KMS-11 (cell line): ENCODE measurements at regions not wholly inside any gene's neighbourhood (a gene's known extent, or its start where the extent isn't known, plus 50 kb on each side); places are given as distances from the start of the nearest gene placed in this dataset.

Experiments
- H2AFZ ChIP-seq: fragments of 200-600 bp; sonication (generic); 2 replicates; pipeline ENCODE4 v1.6.1; 2016; ENCODE audit warnings: antibody characterized with exemption, mixed run types, low read depth
- H3K27ac ChIP-seq: fragments of 200-600 bp; sonication (generic); 2 replicates; pipeline ENCODE4 v1.6.1; 2016; ENCODE audit warnings: mild to moderate bottlenecking, mixed run types
- H3K27me3 ChIP-seq: fragments of 200-600 bp; sonication (generic); 2 replicates; pipeline ENCODE4 v1.6.1; 2017; ENCODE audit warnings: mild to moderate bottlenecking, low read depth, mixed run types, moderate library complexity; ENCODE audit not compliant: insufficient read depth
- H3K36me3 ChIP-seq: fragments of 200-600 bp; sonication (generic); 2 replicates; pipeline ENCODE4 v1.6.1; 2017; ENCODE audit warnings: mild to moderate bottlenecking, mixed run types; ENCODE audit not compliant: insufficient read depth
- H3K4me1 ChIP-seq: fragments of 200-600 bp; sonication (generic); 2 replicates; pipeline ENCODE4 v1.6.1; 2016; ENCODE audit warnings: mild to moderate bottlenecking, low read depth, mixed run types; ENCODE audit not compliant: poor library complexity, severe bottlenecking
- H3K4me2 ChIP-seq: fragments of 200-600 bp; sonication (generic); 2 replicates; pipeline ENCODE4 v1.7.0; 2016; ENCODE audit warnings: mild to moderate bottlenecking, mixed run types
- H3K4me3 ChIP-seq: fragments of 200-600 bp; sonication (generic); IDR thresholded peaks from 2 replicates; pipeline ENCODE4 v1.6.1; 2017; ENCODE audit warnings: low read depth, low read length, mixed read lengths; ENCODE audit not compliant: insufficient read depth
- H3K79me2 ChIP-seq: fragments of 200-600 bp; sonication (generic); 2 replicates; pipeline ENCODE4 v1.6.1; 2016; ENCODE audit warnings: low read depth, mixed run types; ENCODE audit not compliant: insufficient read depth
- H3K9ac ChIP-seq: fragments of 200-600 bp; sonication (generic); 2 replicates; pipeline ENCODE4 v1.6.1; 2016; ENCODE audit warnings: mild to moderate bottlenecking, mixed run types
- H4K20me1 ChIP-seq: fragments of 200-600 bp; sonication (generic); 2 replicates; pipeline ENCODE4 v1.6.1; 2016; ENCODE audit warnings: mild to moderate bottlenecking, mixed run types; ENCODE audit not compliant: insufficient read depth
- CTCF ChIP-seq: fragments of 200-600 bp; sonication (generic); conservative IDR thresholded peaks from 2 replicates; pipeline ENCODE4 v1.6.1; 2017; ENCODE audit warnings: low read depth, mild to moderate bottlenecking, antibody characterized with exemption, low read length, moderate library complexity, mixed read lengths

GRCh38 chr7:84261509-84261908 lies 66.9 kb upstream of the SEMA3A start:
- no peak overlapping the region for H2AFZ ChIP-seq
- no peaks in the 10 kb centered on the region for H4K20me1 ChIP-seq
- H3K27ac ChIP-seq: no peak overlapping the region
- no peaks in the 10 kb centered on the region for H3K36me3 ChIP-seq
- TF ChIP-seq CTCF: no peak
- no peak overlapping the region for H3K4me2 ChIP-seq
- H3K9ac ChIP-seq: no peak overlapping the region
- H3K27me3 ChIP-seq: no peaks in the 10 kb centered on the region
- H3K79me2 ChIP-seq: no peaks in the 10 kb centered on the region
- no peaks in the 10 kb centered on the region for H3K4me1 ChIP-seq
- H3K4me3 ChIP-seq: no peak overlapping the region

GRCh38 chr7:84258628-84259027 lies 64.0 kb upstream of the SEMA3A start:
- no peaks in the 10 kb centered on the region for H3K36me3 ChIP-seq
- H3K79me2 ChIP-seq: no peaks in the 10 kb centered on the region
- H3K4me1 ChIP-seq: no peaks in the 10 kb centered on the region
- H3K9ac ChIP-seq: no peak overlapping the region
- H3K27me3 ChIP-seq: no peaks in the 10 kb centered on the region
- TF ChIP-seq CTCF: no peak
- H4K20me1 ChIP-seq: no peaks in the 10 kb centered on the region
- H3K4me2 ChIP-seq: no peak overlapping the region
- no peak overlapping the region for H2AFZ ChIP-seq
- no peak overlapping the region for H3K4me3 ChIP-seq
- no peak overlapping the region for H3K27ac ChIP-seq

- H2AFZ ChIP-seq: no peak overlapping the region
- H3K27me3 ChIP-seq: no peaks in the 10 kb centered on the region
These were observed 62.0 kb upstream of the SEMA3A start for GRCh38 chr7:84256571-84256971.

GRCh38 chr7:84251277-84251781 lies 56.7 kb upstream of the SEMA3A start:
- no peaks in the 10 kb centered on the region for H3K79me2 ChIP-seq
- H4K20me1 ChIP-seq: no peaks in the 10 kb centered on the region
- TF ChIP-seq CTCF: no peak
- H3K9ac ChIP-seq: no peak overlapping the region
- no peaks in the 10 kb centered on the region for H3K36me3 ChIP-seq
- no peak overlapping the region for H3K4me2 ChIP-seq
- H3K27me3 ChIP-seq: no peaks in the 10 kb centered on the region
- H2AFZ ChIP-seq: no peak overlapping the region
- H3K4me1 ChIP-seq: peaks cover 3% of the 10 kb centered on the region
- H3K4me3 ChIP-seq: no peak overlapping the region
- H3K27ac ChIP-seq: no peak overlapping the region

More at GRCh38 chr7:84256571-84256971, 62.0 kb upstream of the SEMA3A start:
- no peak overlapping the region for H3K4me3 ChIP-seq
- no peak for TF ChIP-seq CTCF
- H3K36me3 ChIP-seq: no peaks in the 10 kb centered on the region
- no peaks in the 10 kb centered on the region for H3K79me2 ChIP-seq
- no peaks in the 10 kb centered on the region for H4K20me1 ChIP-seq
- no peak overlapping the region for H3K27ac ChIP-seq
- H3K4me1 ChIP-seq: no peaks in the 10 kb centered on the region
- H3K9ac ChIP-seq: no peak overlapping the region
- H3K4me2 ChIP-seq: no peak overlapping the region

- no peaks in the 10 kb centered on the region for H3K79me2 ChIP-seq
- no peak overlapping the region for H3K9ac ChIP-seq
- no peak for TF ChIP-seq CTCF
- no peaks in the 10 kb centered on the region for H4K20me1 ChIP-seq
- no peak overlapping the region for H2AFZ ChIP-seq
- no peak overlapping the region for H3K27ac ChIP-seq
- H3K36me3 ChIP-seq: no peaks in the 10 kb centered on the region
- no peak overlapping the region for H3K4me2 ChIP-seq
- H3K4me1 ChIP-seq: peaks cover 3% of the 10 kb centered on the region
- no peak overlapping the region for H3K4me3 ChIP-seq
- no peaks in the 10 kb centered on the region for H3K27me3 ChIP-seq
These were observed 55.9 kb upstream of the SEMA3A start for GRCh38 chr7:84250452-84250851.
